ENCODE measurements at regions not wholly inside any gene's neighbourhood (a gene's known extent, or its start where the extent isn't known, plus 50 kb on each side); places are given as distances from the start of the nearest gene placed in this dataset.

- 60 to 84% methylated on average over 1 of the region's 1 CpG for WGBS, 2 donors
Observed at GRCh38 chrX:10875995-10876394, 235.1 kb upstream of the HCCS start.

GRCh38 chrX:10882484-10882883 is 228.6 kb upstream of the HCCS start:
- no peak overlapping the region for H3K27ac ChIP-seq
- WGBS, 2 donors, result 83 to 94% methylated on average over 4 of the region's 4 CpGs
- no peak for TF ChIP-seq CTCF (IDR thresholded peaks at IDR 0.05)
- no peak for TF ChIP-seq POLR2A (IDR thresholded peaks at IDR 0.05)
- TF ChIP-seq EP300 (IDR thresholded peaks at IDR 0.05), result no peak
- no peaks in the 10 kb centered on the region for H3K9me3 ChIP-seq
- H3K4me1 ChIP-seq, result no peaks in the 10 kb centered on the region
- H3K4me3 ChIP-seq, result no peak overlapping the region
- H3K36me3 ChIP-seq, result no peaks in the 10 kb centered on the region
- H3K27me3 ChIP-seq, result no peaks in the 10 kb centered on the region
- DNase-seq (ENCODE audit: low spot score in 2 of 2), result no peak

More at GRCh38 chrX:10875995-10876394, 235.1 kb upstream of the HCCS start:
- H3K27ac ChIP-seq, result no peak overlapping the region
- H3K27me3 ChIP-seq, result no peaks in the 10 kb centered on the region
- no peak overlapping the region for H3K4me3 ChIP-seq
- H3K4me1 ChIP-seq, result no peaks in the 10 kb centered on the region
- no peak for DNase-seq (ENCODE audit: low spot score in 2 of 2)
- no peaks in the 10 kb centered on the region for H3K9me3 ChIP-seq
- H3K36me3 ChIP-seq, result no peaks in the 10 kb centered on the region
- TF ChIP-seq CTCF (IDR thresholded peaks at IDR 0.05), result no peak
- TF ChIP-seq EP300 (IDR thresholded peaks at IDR 0.05), result no peak
- no peak for TF ChIP-seq POLR2A (IDR thresholded peaks at IDR 0.05)

GRCh38 chrX:10884246-10884645 is 226.9 kb upstream of the HCCS start:
- Histone ChIP-seq H3K4me1 (no peaks in the 10 kb centered on the region), H3K27ac (no peak overlapping the region), H3K9me3 (no peaks in the 10 kb centered on the region), H3K36me3 (no peaks in the 10 kb centered on the region), H3K27me3 (no peaks in the 10 kb centered on the region), H3K4me3 (no peak overlapping the region)
- TF ChIP-seq CTCF (IDR thresholded peaks at IDR 0.05) (no peak), EP300 (IDR thresholded peaks at IDR 0.05) (no peak)
- no peak for DNase-seq (ENCODE audit: low spot score in 2 of 2)
- 56 to 57% methylated on average over 2 of the region's 2 CpGs for WGBS, 2 donors

GRCh38 chrX:10892621-10893225 is 218.4 kb upstream of the HCCS start:
- no peak for TF ChIP-seq POLR2A (IDR thresholded peaks at IDR 0.05)
- no peak for TF ChIP-seq CTCF (IDR thresholded peaks at IDR 0.05)
- no peak for TF ChIP-seq EP300 (IDR thresholded peaks at IDR 0.05)
- Histone ChIP-seq H3K36me3 (no peaks in the 10 kb centered on the region), H3K27ac (no peak overlapping the region), H3K27me3 (no peaks in the 10 kb centered on the region), H3K4me3 (no peak overlapping the region), H3K4me1 (no peaks in the 10 kb centered on the region), H3K9me3 (no peaks in the 10 kb centered on the region)
- DNase-seq (ENCODE audit: low spot score in 2 of 2), result no peak
- 48 to 100% methylated on average over 1 of the region's 1 CpG for WGBS, 2 donors

- TF ChIP-seq POLR2A (IDR thresholded peaks at IDR 0.05) (no peak), EP300 (IDR thresholded peaks at IDR 0.05) (no peak), CTCF (IDR thresholded peaks at IDR 0.05) (no peak)
- 74 to 79% methylated on average over 2 of the region's 2 CpGs for WGBS, 2 donors
Observed at GRCh38 chrX:10893366-10893765, 217.8 kb upstream of the HCCS start.

More at GRCh38 chrX:10893366-10893765, 217.8 kb upstream of the HCCS start:
- no peak for DNase-seq (ENCODE audit: low spot score in 2 of 2)
- Histone ChIP-seq H3K9me3 (no peaks in the 10 kb centered on the region), H3K4me3 (no peak overlapping the region), H3K27me3 (no peaks in the 10 kb centered on the region), H3K4me1 (no peaks in the 10 kb centered on the region), H3K27ac (no peak overlapping the region), H3K36me3 (no peaks in the 10 kb centered on the region)
